Right atrium auricular region (tissue), 2 donors: ENCODE measurements at regions not wholly inside any gene's neighbourhood (a gene's known extent, or its start where the extent isn't known, plus 50 kb on each side); places are given as distances from the start of the nearest gene placed in this dataset.

ENCODE experiments used
- DNase-seq: peaks from one replicate; pipeline ENCODE4 v3.0.0-alpha.2; 2019; ENCODE audit warnings: low spot score
- H3K27ac ChIP-seq, 2 donors: fragments of 200-600 bp; sonication (generic); 1 replicate in 1 of 2; 2 replicates in 1 of 2; pipeline ENCODE4 v1.5.1; 2016 to 2019
- H3K27me3 ChIP-seq, 2 donors: fragments of 200-600 bp; sonication (generic); one replicate each; pipeline versions ENCODE4 v1.5.1 to v1.6.0; 2017 to 2019
- H3K36me3 ChIP-seq: fragments of 200-600 bp; sonication (generic); one replicate; pipeline ENCODE4 v1.5.1; 2016
- H3K4me1 ChIP-seq, 2 donors: fragments of 200-600 bp; sonication (generic); one replicate each; pipeline versions ENCODE4 v1.5.1 to v1.6.0; 2017 to 2019
- H3K4me3 ChIP-seq, 2 donors: fragments of 200-600 bp; sonication (generic); 1 replicate in 1 of 2; 2 replicates in 1 of 2; pipeline ENCODE4 v1.5.1; 2017 to 2019; ENCODE audit warnings: mild to moderate bottlenecking in 1 of 2, moderate library complexity in 1 of 2
- H3K9me3 ChIP-seq, 2 donors: fragments of 200-600 bp; sonication (generic); one replicate each; pipeline ENCODE4 v1.5.1; 2019
- TF ChIP-seq, protein P1 (sequence below), 2 donors: fragments of 200-600 bp; sonication (generic); IDR thresholded peaks; one replicate each; pipeline ENCODE4 v1.5.1; 2019; ENCODE audit warnings: antibody characterized with exemption in 2 of 2

GRCh38 chr14:104358528-104359300 lies 220.3 kb downstream of the KIF26A start:
- H3K4me1 ChIP-seq = no peaks in the 10 kb centered on the region
- no peak overlapping the region for H3K27ac ChIP-seq
- H3K4me3 ChIP-seq = no peak overlapping the region
- no peaks in the 10 kb centered on the region for H3K27me3 ChIP-seq
- H3K9me3 ChIP-seq = no peaks in the 10 kb centered on the region
- no peak for DNase-seq
- H3K36me3 ChIP-seq = no peaks in the 10 kb centered on the region
- TF ChIP-seq, protein P1, sequence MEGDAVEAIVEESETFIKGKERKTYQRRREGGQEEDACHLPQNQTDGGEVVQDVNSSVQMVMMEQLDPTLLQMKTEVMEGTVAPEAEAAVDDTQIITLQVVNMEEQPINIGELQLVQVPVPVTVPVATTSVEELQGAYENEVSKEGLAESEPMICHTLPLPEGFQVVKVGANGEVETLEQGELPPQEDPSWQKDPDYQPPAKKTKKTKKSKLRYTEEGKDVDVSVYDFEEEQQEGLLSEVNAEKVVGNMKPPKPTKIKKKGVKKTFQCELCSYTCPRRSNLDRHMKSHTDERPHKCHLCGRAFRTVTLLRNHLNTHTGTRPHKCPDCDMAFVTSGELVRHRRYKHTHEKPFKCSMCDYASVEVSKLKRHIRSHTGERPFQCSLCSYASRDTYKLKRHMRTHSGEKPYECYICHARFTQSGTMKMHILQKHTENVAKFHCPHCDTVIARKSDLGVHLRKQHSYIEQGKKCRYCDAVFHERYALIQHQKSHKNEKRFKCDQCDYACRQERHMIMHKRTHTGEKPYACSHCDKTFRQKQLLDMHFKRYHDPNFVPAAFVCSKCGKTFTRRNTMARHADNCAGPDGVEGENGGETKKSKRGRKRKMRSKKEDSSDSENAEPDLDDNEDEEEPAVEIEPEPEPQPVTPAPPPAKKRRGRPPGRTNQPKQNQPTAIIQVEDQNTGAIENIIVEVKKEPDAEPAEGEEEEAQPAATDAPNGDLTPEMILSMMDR (IDR thresholded peaks at IDR 0.05) = no peak

- no peak for DNase-seq
- H3K4me3 ChIP-seq = no peak overlapping the region
- no peak overlapping the region for H3K27ac ChIP-seq
- TF ChIP-seq, protein P1 (IDR thresholded peaks at IDR 0.05) = no peak
- no peaks in the 10 kb centered on the region for H3K4me1 ChIP-seq
- no peaks in the 10 kb centered on the region for H3K27me3 ChIP-seq
- no peaks in the 10 kb centered on the region for H3K9me3 ChIP-seq
- no peaks in the 10 kb centered on the region for H3K36me3 ChIP-seq
Observed at GRCh38 chr14:104359301-104359968, 220.1 kb upstream of the C14orf180 start.

DNA sequence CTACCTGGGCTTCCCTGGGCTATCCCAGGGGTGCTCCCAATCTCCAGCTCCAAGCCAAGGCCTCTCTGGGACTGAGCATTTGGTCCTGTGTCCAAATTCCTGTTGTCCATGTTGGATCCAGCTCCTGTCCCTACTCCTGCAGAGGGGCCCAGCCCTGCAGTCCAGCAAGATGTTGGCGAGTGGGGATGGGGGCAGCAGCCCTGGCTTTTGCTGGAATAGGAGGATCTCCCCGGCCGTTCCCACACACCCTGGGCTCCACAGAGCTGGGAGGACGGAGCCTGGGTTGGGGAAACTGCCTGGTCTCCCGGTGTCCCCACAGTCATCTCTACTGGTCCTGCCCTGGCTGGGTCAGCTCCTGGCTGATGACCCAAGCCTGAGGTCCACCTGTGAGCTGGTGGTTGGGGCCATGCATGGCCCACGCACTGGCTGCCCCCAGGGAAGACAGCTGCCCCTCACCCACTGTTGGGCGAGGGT lies 219.6 kb upstream of the C14orf180 start:
- no peaks in the 10 kb centered on the region for H3K4me1 ChIP-seq
- no peak overlapping the region for H3K4me3 ChIP-seq
- H3K36me3 ChIP-seq = no peaks in the 10 kb centered on the region
- DNase-seq = no peak
- TF ChIP-seq, protein P1 (IDR thresholded peaks at IDR 0.05) = no peak
- H3K9me3 ChIP-seq = no peaks in the 10 kb centered on the region
- no peaks in the 10 kb centered on the region for H3K27me3 ChIP-seq
- H3K27ac ChIP-seq = no peak overlapping the region

DNA sequence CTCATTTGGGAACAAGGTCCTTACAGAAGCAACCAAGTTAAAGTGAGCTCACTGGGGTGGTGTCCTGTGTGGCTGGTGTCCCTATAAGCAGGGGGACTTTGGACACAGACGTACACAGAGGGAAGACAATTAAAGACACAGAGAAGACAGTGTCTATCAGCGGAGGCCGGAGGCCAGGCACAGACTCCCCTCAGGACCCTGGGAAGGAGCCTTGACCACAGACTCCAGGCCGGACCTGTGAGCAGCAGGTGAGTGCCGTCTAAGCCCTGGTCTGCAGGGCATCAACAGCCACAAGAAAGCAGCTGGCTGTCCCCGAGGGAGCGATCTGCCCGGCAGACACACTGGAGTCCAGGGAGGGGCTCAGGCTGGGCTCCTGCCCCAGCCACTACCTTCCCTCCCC lies 219.1 kb upstream of the C14orf180 start:
- TF ChIP-seq, protein P1 (IDR thresholded peaks at IDR 0.05) = no peak
- DNase-seq = no peak

GRCh38 chr14:104361101-104361591 lies 218.4 kb upstream of the C14orf180 start:
- Histone ChIP-seq H3K9me3 (no peaks in the 10 kb centered on the region), H3K27ac (no peak overlapping the region), H3K36me3 (no peaks in the 10 kb centered on the region), H3K4me3 (no peak overlapping the region), H3K27me3 (no peaks in the 10 kb centered on the region), H3K4me1 (no peaks in the 10 kb centered on the region)
- DNase-seq = no peak
- TF ChIP-seq, protein P1 (IDR thresholded peaks at IDR 0.05) = no peak

More for the DNA sequence above, 219.1 kb upstream of the C14orf180 start:
- Histone ChIP-seq H3K4me3 (no peak overlapping the region), H3K4me1 (no peaks in the 10 kb centered on the region), H3K27ac (no peak overlapping the region), H3K27me3 (no peaks in the 10 kb centered on the region), H3K9me3 (no peaks in the 10 kb centered on the region), H3K36me3 (no peaks in the 10 kb centered on the region)
